Stimulated activated CD8-positive, alpha-beta memory T cell treated with anti-CD3 and anti-CD28 coated beads, Interleukin-4, amount 100 ng/mL, for 48 hours (primary cell): ENCODE measurements at regions not wholly inside any gene's neighbourhood (a gene's known extent, or its start where the extent isn't known, plus 50 kb on each side); places are given as distances from the start of the nearest gene placed in this dataset.
"Not testable (repeated sequence)": the region's sequence is repeated elsewhere in the genome, so short reads cannot be mapped to it uniquely, and the experiment has no call there.

ENCODE experiments used
- DNase-seq: peaks from one replicate; pipeline ENCODE4 v3.0.0-alpha.2; 2020

DNA sequence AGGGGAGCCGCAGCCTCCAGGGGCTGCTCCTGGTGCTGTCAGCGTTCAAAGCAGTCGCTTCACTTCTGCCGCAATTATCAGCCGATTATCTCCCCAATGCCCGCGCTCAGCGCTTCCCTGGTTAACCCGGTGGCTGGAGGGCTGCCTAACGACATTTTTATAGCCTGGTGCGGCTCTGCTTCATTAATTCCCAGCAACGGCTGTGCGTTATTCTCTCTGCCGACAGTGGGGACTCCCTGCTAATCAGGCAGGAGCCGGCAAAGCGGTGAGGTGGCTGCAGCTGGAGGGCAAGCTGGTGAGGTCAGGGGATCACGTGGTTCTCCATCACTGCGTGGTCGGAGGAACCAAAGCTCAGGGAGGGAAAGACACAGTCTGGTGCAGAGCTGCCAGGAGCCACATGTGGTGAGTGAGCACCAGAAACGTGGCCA lies 62.9 kb downstream of the GLRX5 start:
- DNase-seq = no peak

DNA sequence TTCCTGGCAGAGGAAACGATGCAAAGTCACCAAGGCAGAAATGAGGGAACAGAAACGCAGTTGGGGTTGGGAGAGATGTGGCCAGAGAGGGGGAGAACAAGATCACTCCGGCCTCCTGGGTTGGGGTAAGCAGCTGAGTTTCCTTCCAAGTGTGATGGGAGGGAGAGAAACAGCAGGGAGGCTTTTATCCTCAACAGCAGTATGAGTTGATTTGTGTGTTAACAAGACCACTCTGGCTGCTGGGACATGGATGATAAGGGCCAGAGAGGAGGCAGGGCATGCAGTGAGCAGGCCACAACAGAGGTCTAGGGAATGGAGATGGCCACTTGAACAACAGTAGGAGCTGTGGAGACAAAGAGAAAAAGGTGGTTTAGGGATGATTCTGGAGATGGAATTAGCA lies 66.8 kb downstream of the GLRX5 start:
- no peak for DNase-seq

DNA sequence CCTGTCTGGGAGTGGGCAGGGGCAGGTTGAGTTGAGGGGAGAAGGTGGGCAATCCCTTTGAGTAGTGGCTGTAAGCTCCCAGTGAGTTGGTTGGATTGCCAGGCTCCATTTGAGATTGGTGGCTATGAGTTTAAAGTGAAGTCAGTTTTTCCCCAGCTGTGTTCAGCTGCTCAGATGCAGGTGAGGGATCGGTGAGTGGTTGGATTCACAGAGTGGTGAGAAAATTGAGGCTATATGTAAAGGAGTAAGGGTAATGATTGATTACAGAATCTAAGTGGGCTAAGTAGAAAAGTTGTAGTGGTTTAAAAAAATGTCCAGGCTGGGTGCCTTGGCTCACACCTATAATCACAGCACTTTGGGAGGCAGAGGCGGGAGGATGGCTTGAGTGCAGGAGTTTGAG lies 68.6 kb downstream of the GLRX5 start:
- DNase-seq = no peak

GRCh38 chr14:95606266-95606665 lies 71.4 kb downstream of the GLRX5 start:
- DNase-seq = no peak

- DNase-seq = no peak
These were observed 73.9 kb downstream of the GLRX5 start for GRCh38 chr14:95608637-95609235.

DNA sequence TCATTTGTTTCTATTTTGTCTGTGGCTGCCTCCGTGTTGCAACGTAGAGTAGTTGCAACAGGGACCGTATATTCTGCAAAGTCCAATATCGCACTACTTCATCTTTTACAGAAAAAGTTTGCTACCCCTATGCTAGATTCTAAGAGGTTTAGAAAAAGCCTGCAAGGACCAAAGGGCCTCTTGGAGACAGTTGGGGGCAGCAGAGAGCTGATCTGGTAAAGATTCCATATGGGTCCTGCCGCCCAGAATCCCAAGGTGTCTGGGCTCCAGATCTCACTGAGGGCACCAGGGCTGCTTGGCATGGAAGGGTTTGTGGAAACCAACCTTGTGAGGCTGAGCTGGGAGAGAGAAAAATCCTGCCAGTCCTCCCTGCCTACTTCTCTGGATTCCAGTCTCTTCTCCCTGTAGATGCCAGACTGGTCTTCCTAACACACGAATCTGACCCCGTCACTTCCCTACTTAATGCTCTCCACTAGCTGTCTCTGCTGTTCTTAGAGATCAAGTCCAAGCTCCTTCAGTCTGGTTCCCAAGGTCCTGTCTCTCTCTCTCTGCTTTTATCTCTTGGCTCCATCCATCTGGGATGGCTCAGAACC lies 74.6 kb downstream of the GLRX5 start:
- DNase-seq = peak; percentile 30

- DNase-seq = no peak
These were observed 74.8 kb upstream of the TCL1B start for GRCh38 chr14:95611293-95611880.

DNA sequence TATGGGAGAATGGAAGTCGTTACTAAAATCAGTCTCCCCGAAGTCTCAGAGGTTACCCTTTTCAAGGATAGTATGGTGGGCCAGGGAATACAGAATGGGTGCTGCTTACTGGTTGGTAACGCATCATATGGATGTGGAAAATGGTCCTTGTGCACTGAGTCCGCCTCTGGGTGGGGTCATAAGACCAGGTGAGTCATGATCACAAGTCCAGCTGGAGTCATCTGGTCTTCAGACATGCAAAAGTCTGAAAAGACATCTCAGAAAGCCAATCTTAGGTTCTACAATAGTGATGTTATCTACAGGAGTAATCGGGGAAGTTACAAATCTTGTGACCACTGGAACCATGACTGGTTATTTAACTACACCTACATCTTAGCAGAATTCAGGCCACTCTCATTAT lies 71.9 kb upstream of the TCL1B start:
- DNase-seq = no peak

- DNase-seq = no peak
These were observed 69.5 kb upstream of the TCL1B start for GRCh38 chr14:95616745-95617144.

DNA sequence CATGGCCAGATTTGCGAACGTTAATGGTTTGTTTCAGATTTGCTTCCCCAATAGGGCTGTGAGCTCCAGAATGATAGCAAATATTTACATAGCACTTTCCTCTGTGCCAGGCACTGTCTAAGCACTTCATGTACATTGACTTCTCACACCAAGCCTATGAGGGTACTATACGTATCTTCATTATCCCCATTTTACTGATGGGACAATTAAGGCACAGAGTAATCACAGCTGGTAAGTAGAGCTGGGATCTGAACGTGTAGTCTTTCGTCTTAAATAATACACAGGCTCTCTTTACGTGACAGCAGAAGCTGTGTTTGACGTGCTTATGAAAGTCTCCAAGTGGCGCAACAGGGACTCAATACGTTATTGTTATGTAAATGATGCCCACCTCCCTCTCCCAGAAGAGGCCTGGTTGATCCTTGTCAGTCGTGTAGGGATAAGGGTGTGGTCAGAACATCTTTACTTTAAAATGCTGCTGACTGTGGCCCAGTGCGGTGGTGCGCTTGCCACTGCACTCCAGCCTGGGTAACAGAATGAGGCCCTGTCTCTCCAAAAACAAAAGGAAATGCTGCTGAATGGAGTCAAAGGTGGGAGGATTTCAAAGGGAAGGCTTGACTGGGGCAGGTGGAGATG lies 66.3 kb upstream of the TCL1B start:
- DNase-seq = no peak

- no peak for DNase-seq
These were observed 65.6 kb upstream of the TCL1B start for GRCh38 chr14:95620659-95621059.

GRCh38 chr14:95623195-95623594 lies 63.0 kb upstream of the TCL1B start:
- no peak for DNase-seq

DNA sequence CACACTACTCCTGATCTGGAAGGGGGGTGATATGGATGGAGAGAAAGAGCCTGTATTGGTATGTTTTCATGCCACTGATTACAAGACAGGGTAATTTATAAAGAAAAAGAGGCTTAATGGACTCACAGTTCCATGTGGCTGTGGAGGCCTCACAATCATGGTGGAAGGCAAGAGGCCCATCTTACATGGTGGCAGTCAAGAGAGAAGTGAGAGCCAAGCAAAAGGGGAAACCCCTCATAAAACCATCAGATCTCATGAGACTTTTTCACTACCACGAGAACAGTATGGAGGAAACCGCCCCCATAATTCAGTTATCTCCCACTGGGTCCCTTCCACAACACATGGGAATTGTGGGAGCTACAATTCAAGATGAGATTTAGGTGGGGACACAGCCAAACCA lies 60.5 kb upstream of the TCL1B start:
- not testable (repeated sequence) for DNase-seq

DNA sequence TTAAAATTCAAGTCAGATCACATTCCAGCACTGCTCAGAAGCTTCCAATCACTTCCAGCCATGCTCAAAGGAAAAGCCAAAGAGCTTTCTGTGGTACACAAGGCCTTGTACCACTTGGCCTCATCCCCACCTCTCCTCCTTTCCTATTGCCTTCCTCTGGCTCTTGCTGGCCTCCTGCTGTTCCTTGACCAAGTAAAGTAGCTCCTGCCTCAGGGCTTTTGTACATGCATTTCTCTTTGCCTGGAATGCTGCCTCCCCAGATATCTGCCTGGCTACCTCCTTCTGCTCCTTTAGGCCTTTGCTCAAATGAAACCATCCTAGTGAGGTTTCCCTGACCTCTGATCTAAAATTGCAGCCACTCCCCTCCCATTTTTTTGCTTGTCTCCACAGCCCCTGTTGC lies 51.2 kb upstream of the TCL1B start:
- no peak for DNase-seq
